GM12872 (cell line): ENCODE measurements at regions not wholly inside any gene's neighbourhood (a gene's known extent, or its start where the extent isn't known, plus 50 kb on each side); places are given as distances from the start of the nearest gene placed in this dataset.

Experiments
- TF ChIP-seq, protein P1 (sequence below): IDR thresholded peaks from 3 replicates; pipeline ENCODE4 v1.5.1; 2011; ENCODE audit warnings: low read depth, mild to moderate bottlenecking, low read length, moderate library complexity; ENCODE audit not compliant: insufficient read depth

DNA sequence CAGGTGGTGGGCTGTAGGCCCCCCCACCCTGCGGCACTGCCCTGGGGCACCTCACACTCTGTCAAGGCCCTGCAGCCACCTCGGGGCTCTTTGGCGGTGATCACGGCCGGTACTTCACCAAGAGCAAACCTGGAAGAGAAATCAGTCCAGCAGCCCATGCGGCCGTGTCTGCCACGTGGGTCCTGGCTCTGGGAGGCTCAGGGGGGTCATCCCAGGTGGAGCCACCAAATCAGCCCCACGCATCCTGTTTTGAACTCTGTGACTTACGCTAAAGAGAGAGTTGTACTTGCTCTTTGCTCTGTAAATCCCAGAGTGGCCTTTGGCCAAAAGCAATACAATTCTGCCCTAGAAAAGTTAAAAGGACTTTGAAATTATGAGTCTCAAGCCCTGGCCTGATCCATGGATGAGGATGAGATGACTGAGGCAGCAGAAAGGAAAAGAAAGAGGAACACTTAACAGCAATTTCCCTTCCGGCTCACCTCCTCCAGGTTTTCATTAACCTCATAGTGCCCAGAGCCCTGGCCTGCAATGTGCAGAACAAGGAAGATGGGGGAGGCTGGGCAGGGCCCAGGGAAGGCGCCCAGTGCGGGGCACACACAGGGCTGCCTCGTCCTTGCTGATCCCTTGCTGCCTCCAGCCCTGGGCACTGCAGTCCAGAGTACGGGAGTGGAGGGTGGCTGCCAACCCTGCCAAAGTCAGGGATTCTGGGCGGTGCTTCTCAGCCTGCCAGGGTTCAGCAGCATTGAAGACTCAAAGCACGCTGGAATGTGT lies 337.0 kb downstream of the MATN1 start:
- TF ChIP-seq, protein P1, sequence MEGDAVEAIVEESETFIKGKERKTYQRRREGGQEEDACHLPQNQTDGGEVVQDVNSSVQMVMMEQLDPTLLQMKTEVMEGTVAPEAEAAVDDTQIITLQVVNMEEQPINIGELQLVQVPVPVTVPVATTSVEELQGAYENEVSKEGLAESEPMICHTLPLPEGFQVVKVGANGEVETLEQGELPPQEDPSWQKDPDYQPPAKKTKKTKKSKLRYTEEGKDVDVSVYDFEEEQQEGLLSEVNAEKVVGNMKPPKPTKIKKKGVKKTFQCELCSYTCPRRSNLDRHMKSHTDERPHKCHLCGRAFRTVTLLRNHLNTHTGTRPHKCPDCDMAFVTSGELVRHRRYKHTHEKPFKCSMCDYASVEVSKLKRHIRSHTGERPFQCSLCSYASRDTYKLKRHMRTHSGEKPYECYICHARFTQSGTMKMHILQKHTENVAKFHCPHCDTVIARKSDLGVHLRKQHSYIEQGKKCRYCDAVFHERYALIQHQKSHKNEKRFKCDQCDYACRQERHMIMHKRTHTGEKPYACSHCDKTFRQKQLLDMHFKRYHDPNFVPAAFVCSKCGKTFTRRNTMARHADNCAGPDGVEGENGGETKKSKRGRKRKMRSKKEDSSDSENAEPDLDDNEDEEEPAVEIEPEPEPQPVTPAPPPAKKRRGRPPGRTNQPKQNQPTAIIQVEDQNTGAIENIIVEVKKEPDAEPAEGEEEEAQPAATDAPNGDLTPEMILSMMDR = no peak

DNA sequence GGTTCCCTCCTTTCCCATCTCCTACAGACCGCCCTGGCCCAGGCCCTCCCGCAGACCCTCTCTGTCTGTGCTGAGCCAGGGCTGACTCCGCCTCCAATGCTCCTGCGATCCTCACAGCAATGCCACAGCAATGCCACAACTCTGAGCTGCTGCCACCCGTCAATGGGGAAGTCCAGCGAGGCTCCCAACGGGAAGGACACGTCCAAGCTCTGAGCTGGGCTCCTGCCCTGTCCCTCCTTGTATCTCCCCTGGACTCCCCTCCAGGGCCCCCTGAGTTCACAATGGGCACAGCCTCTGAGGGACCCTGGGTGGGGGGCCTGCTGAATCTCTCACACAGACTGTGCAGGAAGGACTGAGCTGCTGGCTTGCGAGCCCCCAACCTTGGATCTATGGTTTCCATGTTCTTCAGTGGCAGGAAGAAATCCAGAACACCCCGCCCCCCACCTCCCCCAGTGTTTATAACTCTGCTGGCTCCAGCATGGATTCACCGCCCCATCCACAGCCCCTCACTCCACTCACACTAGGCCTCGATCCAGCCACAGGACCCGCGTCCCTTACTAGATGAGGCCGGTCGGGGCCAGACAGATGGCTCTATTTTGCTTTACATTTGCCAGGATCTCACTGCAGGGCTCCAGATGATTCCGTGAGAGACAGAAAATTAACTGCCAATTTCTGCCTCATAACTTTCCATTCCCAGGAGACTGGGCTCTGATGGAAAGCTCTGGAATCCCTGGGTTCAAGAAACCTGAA lies 338.0 kb downstream of the MATN1 start:
- TF ChIP-seq, protein P1 = no peak

DNA sequence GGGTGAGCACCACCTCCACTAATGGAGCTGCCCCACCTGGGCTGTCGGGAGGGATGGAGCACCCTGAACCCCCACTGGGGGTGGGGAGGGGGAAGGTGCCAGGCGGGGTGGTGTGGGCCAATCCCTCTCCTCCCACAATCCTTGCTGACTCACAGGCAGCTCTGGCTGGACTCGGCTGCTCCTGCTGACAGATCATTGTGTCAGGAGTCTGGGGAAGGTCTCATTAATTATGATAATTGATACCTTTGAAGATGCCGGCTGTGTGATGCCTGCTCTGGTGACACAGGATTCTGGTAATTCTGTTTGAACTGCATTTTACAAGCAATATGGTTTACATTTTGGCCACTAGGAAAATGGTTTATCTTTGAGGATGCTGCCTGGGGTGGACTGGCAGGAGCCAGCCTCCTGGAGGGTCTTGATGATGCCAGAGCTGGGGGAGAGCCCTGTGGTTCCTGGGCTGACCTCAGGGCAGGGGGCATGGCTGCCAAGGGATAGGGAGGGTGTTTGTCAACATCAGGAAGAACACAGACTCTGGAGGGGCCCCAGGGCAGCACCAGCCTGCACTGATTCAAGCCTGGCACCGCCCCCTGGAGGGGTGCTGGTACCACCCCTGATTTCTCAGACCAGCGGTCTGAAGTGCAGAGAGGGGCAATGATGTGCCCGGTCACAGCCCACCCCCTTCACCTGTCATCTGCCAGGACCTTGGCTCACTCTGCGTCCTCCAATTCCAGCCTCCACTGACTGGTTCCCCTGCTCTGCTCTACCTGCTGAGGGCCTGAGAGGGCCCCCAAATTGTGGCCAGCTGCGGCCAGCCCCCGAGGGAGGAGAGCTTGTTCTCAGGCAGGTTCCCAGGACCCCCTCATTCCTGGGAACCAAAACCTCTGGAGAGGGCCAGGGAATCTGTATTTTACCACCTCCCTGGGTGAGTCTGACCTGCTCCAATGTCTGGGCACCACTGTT lies 338.8 kb downstream of the MATN1 start:
- TF ChIP-seq, protein P1 = no peak

DNA sequence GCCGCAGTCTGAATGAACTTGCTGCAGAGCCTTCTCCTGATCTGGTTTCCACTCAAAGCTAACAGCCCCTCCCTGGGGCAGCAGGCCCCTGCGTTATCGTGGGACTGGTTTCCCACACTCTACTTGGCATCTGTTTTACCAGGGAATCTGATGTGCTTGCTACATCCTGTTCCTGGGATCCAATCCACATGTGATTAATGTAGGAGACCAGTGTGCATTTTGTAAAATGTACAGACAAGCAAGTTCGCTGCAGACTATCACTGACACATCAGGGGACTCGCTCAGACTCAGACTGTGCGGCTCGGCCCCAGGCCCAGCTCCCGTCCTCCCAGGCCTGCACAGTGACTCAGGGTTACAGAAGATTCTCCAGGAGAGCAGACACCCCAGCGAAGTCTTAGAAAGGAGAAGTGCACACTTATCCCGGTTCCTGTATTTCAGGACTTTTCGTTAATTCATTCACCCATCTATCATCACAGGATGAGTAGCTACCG lies 340.1 kb downstream of the MATN1 start:
- TF ChIP-seq, protein P1 = no peak

DNA sequence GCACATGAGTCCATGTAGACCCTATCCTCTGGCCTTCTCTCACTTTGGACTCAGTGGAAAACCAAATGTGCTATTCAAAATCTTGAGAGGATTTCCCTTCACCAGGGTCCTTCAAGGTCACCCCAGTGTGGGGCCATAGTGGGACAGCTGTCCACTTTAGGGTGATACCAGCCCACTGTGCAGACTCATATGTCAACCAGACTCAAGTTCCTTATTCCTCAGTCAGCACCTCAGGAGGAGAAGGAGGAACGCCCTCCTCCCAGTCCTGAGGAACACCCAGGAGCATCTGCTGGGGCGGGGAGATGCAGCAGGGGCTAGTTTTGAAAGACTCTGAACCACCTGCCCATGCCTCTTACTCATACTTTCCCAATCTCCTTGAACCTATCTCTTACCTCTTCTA lies 340.9 kb downstream of the MATN1 start:
- TF ChIP-seq, protein P1 = no peak

DNA sequence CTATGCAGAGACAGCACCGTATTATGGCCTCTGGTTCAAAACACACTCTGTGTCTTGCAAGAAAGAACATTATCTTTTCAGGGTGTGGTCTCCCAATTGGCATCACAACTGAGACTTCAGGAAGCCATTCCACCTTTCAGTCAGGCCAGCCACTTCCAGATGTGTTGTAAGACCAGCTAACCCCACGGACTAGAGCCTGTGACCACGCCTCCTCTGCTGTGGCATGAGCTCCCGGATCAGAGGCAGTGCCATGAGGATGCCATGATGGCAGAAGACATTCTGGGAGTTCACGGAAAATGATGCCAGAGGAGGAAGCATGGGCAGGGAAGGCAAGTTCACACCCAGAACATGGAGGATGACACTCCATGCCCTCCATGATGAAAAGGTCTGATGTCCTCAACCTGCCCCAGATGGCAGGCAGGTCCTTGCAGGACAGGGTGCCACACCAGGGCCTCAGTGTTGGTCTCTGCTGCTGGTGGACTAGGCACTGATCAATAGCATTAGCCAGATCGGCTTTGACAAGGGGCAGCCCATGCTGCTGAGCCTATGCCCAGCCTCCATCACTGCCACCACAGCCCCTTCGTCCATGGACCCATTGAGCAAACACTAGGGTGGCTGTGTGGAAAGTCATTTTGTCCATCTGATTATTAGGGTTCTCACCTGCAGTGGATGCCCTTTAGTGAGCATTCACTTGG lies 341.6 kb downstream of the MATN1 start:
- TF ChIP-seq, protein P1 = no peak
